H1 (cell line): ENCODE measurements at regions not wholly inside any gene's neighbourhood (a gene's known extent, or its start where the extent isn't known, plus 50 kb on each side); places are given as distances from the start of the nearest gene placed in this dataset.

ENCODE experiments used
- CTCF ChIA-PET: fragments of 300-600 bp; sonication (Branson Sonifier 250); formaldehyde crosslinking; loops from one replicate; lab custom pipeline; 2021; ENCODE audit not compliant: partially characterized antibody; lab: Charles Lee
- POLR2A ChIA-PET: fragments of 300-600 bp; sonication (Branson Sonifier 250); formaldehyde crosslinking; loops from one replicate; lab custom pipeline; 2021; ENCODE audit warnings: inconsistent platforms; ENCODE audit not compliant: partially characterized antibody; lab: Charles Lee
- DNase-seq, 2 experiments: peaks; one replicate each; pipeline versions ENCODE4 v3.0.0 to v3.0.0-alpha.2; 2010 to 2022; ENCODE audit warnings: low spot score in 2 of 2, low read depth in 1 of 2, mixed read lengths in 1 of 2
- FAIRE-seq: peaks from 2 replicates; lab custom pipeline; 2011; peaks lifted over from hg19 to GRCh38; lab: Jason Lieb, UNC
- H2AFZ ChIP-seq: 2 replicates; pipeline ENCODE4 v1.8.1; 2012; ENCODE audit warnings: low read length, inconsistent platforms
- H2AK5ac ChIP-seq: 2 replicates; pipeline ENCODE4 v1.6.1; 2013; ENCODE audit warnings: low read depth, low read length
- H2BK120ac ChIP-seq: replicated peaks from 2 replicates; pipeline ENCODE3; 2013; ENCODE audit warnings: low read depth, low read length, inconsistent platforms
- H2BK12ac ChIP-seq: 2 replicates; pipeline ENCODE4 v1.6.1; 2013; ENCODE audit warnings: low read depth, low read length
- H2BK15ac ChIP-seq: 2 replicates; pipeline ENCODE4 v1.6.1; 2013; ENCODE audit warnings: low read length
- H2BK20ac ChIP-seq: 2 replicates; pipeline ENCODE4 v1.6.1; 2013; ENCODE audit warnings: low read length
- H2BK5ac ChIP-seq: 2 replicates; pipeline ENCODE4 v1.6.1; 2013; ENCODE audit warnings: low read depth, low read length
- H3K14ac ChIP-seq: 2 replicates; pipeline ENCODE4 v1.6.1; 2013; ENCODE audit warnings: inconsistent platforms; ENCODE audit not compliant: insufficient read length
- H3K18ac ChIP-seq: 2 replicates; pipeline ENCODE4 v1.6.1; 2013; ENCODE audit warnings: low read length; ENCODE audit errors: extremely low read depth
- H3K23ac ChIP-seq: 2 replicates; pipeline ENCODE4 v1.6.1; 2013; ENCODE audit warnings: inconsistent platforms; ENCODE audit not compliant: insufficient read length
- H3K23me2 ChIP-seq: 2 replicates; pipeline ENCODE4 v1.6.1; 2013; ENCODE audit warnings: low read depth, low read length
- H3K27ac ChIP-seq: 2 replicates; pipeline ENCODE4 v1.6.1; 2011; ENCODE audit warnings: low read depth, low read length, inconsistent platforms
- H3K27me3 ChIP-seq, 4 experiments: replicated peaks in 1 of 4; 1 replicate in 1 of 4; 2 replicates in 3 of 4; pipeline versions ENCODE4 v1.6.1 to v1.8.1; 2011 to 2013; ENCODE audit warnings: low read length in 3 of 4, mild to moderate bottlenecking in 3 of 4, inconsistent platforms in 2 of 4, mixed read lengths in 2 of 4, moderate library complexity in 1 of 4; ENCODE audit not compliant: control insufficient read depth in 3 of 4, insufficient read depth in 3 of 4; ENCODE audit errors: extremely low read depth in 1 of 4
- H3K36me3 ChIP-seq, 4 experiments: 2 replicates each; pipeline versions ENCODE4 v1.6.1 to v1.8.1; 2011 to 2013; ENCODE audit warnings: mild to moderate bottlenecking in 4 of 4, low read length in 3 of 4, moderate library complexity in 2 of 4, control low read depth in 1 of 4, inconsistent platforms in 1 of 4; ENCODE audit not compliant: insufficient read depth in 4 of 4, control insufficient read depth in 2 of 4
- H3K4ac ChIP-seq: replicated peaks from 2 replicates; pipeline ENCODE3; 2013; ENCODE audit warnings: low read length, low read depth, mixed read lengths, inconsistent platforms; ENCODE audit not compliant: insufficient read length
- H3K4me1 ChIP-seq, 4 experiments: replicated peaks in 1 of 4; 1 replicate in 1 of 4; 2 replicates in 3 of 4; pipeline versions ENCODE4 v1.6.1 to v1.8.1; 2011 to 2013; ENCODE audit warnings: low read length in 3 of 4, inconsistent platforms in 2 of 4, mixed read lengths in 1 of 4; ENCODE audit not compliant: insufficient read depth in 4 of 4, control insufficient read depth in 3 of 4
- H3K4me2 ChIP-seq, 2 experiments: 2 replicates each; pipeline versions ENCODE4 v1.6.1 to v1.8.1; 2011 to 2013; ENCODE audit warnings: low read depth in 2 of 2, low read length in 2 of 2, control low read depth in 1 of 2, inconsistent platforms in 1 of 2, mild to moderate bottlenecking in 1 of 2; ENCODE audit not compliant: insufficient read depth in 1 of 2
- H3K4me3 ChIP-seq, 4 experiments: fragments of 200-600, 300-600 bp in 1 of 4; sonication (generic), shearing (Covaris generic), sonication (Bioruptor Twin) in 1 of 4; 2 replicates each; pipeline versions ENCODE4 v1.5.1 to v1.8.1; 2011 to 2016; ENCODE audit warnings: low read length in 4 of 4, low read depth in 3 of 4, control low read depth in 2 of 4, inconsistent platforms in 2 of 4, mild to moderate bottlenecking in 2 of 4, mixed read lengths in 1 of 4, moderate library complexity in 1 of 4; ENCODE audit not compliant: insufficient read depth in 2 of 4; ENCODE audit errors: extremely low read depth in 1 of 4
- H3K56ac ChIP-seq: replicated peaks from 2 replicates; pipeline ENCODE3; 2013; ENCODE audit warnings: low read depth, mild to moderate bottlenecking, mixed read lengths, low read length, inconsistent platforms; ENCODE audit not compliant: insufficient read length
- H3K79me1 ChIP-seq: 2 replicates; pipeline ENCODE4 v1.6.1; 2013; ENCODE audit warnings: low read depth, low read length, control low read depth
- H3K79me2 ChIP-seq, 2 experiments: 2 replicates each; pipeline versions ENCODE4 v1.6.1 to v1.8.1; 2012 to 2013; ENCODE audit warnings: low read length in 2 of 2, mild to moderate bottlenecking in 2 of 2, inconsistent platforms in 1 of 2; ENCODE audit not compliant: insufficient read depth in 2 of 2, control insufficient read depth in 1 of 2
- H3K9ac ChIP-seq, 4 experiments: replicated peaks in 1 of 4; 1 replicate in 1 of 4; 2 replicates in 3 of 4; pipeline versions ENCODE4 v1.6.1 to v1.8.1; 2011 to 2013; ENCODE audit warnings: low read depth in 3 of 4, low read length in 3 of 4, control low read depth in 2 of 4, mild to moderate bottlenecking in 2 of 4, moderate library complexity in 2 of 4, inconsistent platforms in 1 of 4; ENCODE audit errors: extremely low read depth in 1 of 4
- H3K9me3 ChIP-seq, 2 experiments: 2 replicates each; pipeline versions ENCODE4 v1.6.1 to v1.8.1; 2012 to 2013; ENCODE audit warnings: mild to moderate bottlenecking in 2 of 2, moderate library complexity in 2 of 2, control low read depth in 1 of 2, inconsistent platforms in 1 of 2, low read depth in 1 of 2, low read length in 1 of 2, mixed read lengths in 1 of 2; ENCODE audit not compliant: insufficient read depth in 2 of 2
- H4K20me1 ChIP-seq, 2 experiments: replicated peaks in 1 of 2; 2 replicates each; pipeline versions ENCODE3 to v1.8.1; 2011 to 2013; ENCODE audit warnings: inconsistent platforms in 2 of 2, low read length in 2 of 2, mild to moderate bottlenecking in 1 of 2; ENCODE audit not compliant: insufficient read depth in 2 of 2, control insufficient read depth in 1 of 2
- H4K5ac ChIP-seq: 2 replicates; pipeline ENCODE4 v1.6.1; 2013; ENCODE audit warnings: low read length, low read depth, mixed read lengths, inconsistent platforms; ENCODE audit not compliant: insufficient read length
- H4K8ac ChIP-seq: 2 replicates; pipeline ENCODE4 v1.8.0; 2013; ENCODE audit warnings: mild to moderate bottlenecking, moderate library complexity, low read length, inconsistent platforms; ENCODE audit not compliant: insufficient read depth; ENCODE audit errors: extremely low read depth
- H4K91ac ChIP-seq: replicated peaks from 2 replicates; pipeline ENCODE3; 2013; ENCODE audit warnings: low read length, mixed read lengths, inconsistent platforms; ENCODE audit not compliant: insufficient read length
- BCL11A ChIP-seq, 2 experiments: IDR thresholded peaks; one replicate each; pipeline ENCODE4 v1.6.1; 2011; ENCODE audit warnings: low read depth in 2 of 2, low read length in 2 of 2, mild to moderate bottlenecking in 2 of 2
- CHD1 ChIP-seq: IDR thresholded peaks from 2 replicates; pipeline ENCODE4 v1.6.1; 2012; ENCODE audit warnings: low read depth, low read length, improper control_type of control experiment
- CTBP2 ChIP-seq: IDR thresholded peaks from 2 replicates; pipeline ENCODE4 v1.7.0; 2011; ENCODE audit warnings: borderline replicate concordance, mild to moderate bottlenecking, moderate library complexity, mixed read lengths, low read length; ENCODE audit not compliant: insufficient read depth, insufficient read length
- E2F6 ChIP-seq: IDR thresholded peaks from 2 replicates; pipeline ENCODE4 v1.6.1; 2012; ENCODE audit warnings: inconsistent platforms
- EP300 ChIP-seq, 2 experiments: IDR thresholded peaks; 1 replicate in 1 of 2; 2 replicates in 1 of 2; pipeline ENCODE4 v1.6.1; 2011 to 2012; ENCODE audit warnings: low read depth in 2 of 2, low read length in 2 of 2, mild to moderate bottlenecking in 2 of 2, borderline replicate concordance in 1 of 2, inconsistent platforms in 1 of 2, moderate library complexity in 1 of 2
- EZH2 ChIP-seq: fragments of 200-600 bp; sonication (generic); IDR thresholded peaks from 2 replicates; pipeline ENCODE4 v1.7.1; 2012; ENCODE audit warnings: low read depth, mild to moderate bottlenecking, moderate library complexity, low read length, inconsistent platforms; ENCODE audit not compliant: severe bottlenecking
- GABPA ChIP-seq: IDR thresholded peaks from 2 replicates; pipeline ENCODE4 v1.6.1; 2011; ENCODE audit warnings: mild to moderate bottlenecking, low read length, moderate library complexity, borderline replicate concordance; ENCODE audit not compliant: insufficient read depth
- GTF2F1 ChIP-seq: IDR thresholded peaks from 2 replicates; pipeline ENCODE4 v1.6.1; 2012; ENCODE audit warnings: low read depth, low read length, improper control_type of control experiment, borderline replicate concordance
- MAX ChIP-seq: IDR thresholded peaks from 2 replicates; pipeline ENCODE4 v1.6.1; 2012; ENCODE audit warnings: inconsistent platforms
- NANOG ChIP-seq: IDR thresholded peaks from 2 replicates; pipeline ENCODE4 v1.6.1; 2011; ENCODE audit warnings: low read length, low read depth, mild to moderate bottlenecking, inconsistent platforms; ENCODE audit not compliant: insufficient read depth, poor library complexity, severe bottlenecking
- SP1 ChIP-seq: IDR thresholded peaks from 2 replicates; pipeline ENCODE4 v1.6.1; 2011; ENCODE audit warnings: low read depth, low read length
- TAF7 ChIP-seq: optimal IDR thresholded peaks from 2 replicates; pipeline ENCODE3; 2011; ENCODE audit warnings: low read depth, mild to moderate bottlenecking, inconsistent platforms, low read length, moderate library complexity, borderline replicate concordance
- WGBS, 2 experiments: shearing (Covaris generic) in 1 of 2; methylation state at CpG; one replicate each; pipeline versions ENCODE4 v1.1.6 to v1.1.7; 2013 to 2015; ENCODE audit warnings: low lambda C conversion rate in 2 of 2, mixed read lengths in 2 of 2, inconsistent platforms in 1 of 2, low coverage in 1 of 2, missing lambda C conversion rate in 1 of 2; ENCODE audit not compliant: insufficient replicate concordance in 2 of 2, insufficient coverage in 1 of 2, insufficient read length in 1 of 2; ENCODE audit errors: extremely low coverage in 1 of 2, missing lambda C conversion rate in 1 of 2; 5-methylcytosine and 5-hydroxymethylcytosine counted together

DNA sequence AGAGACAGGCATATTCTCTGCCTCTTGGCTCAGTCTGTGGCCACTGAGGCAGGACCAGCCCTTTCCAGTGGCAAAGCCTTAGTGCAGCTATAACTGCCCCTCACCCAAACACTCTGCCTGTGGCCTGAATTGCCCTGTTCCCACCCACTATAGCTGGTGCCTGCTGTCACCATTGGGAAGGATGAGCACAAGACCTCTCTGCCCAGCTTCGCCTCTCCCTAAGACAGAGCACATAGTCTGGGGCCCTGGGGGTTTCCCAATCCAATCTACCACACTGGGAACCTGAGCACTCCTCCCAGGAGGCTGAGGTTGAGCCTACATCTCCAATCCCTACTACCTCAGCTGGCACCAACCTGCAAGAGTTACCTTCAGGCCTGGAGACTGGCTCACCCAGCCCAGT is 670.4 kb downstream of the JRKL start:
- H3K4me3 ChIP-seq: no peak overlapping the region
- FAIRE-seq (no peak), DNase-seq (no peak)
- H3K4me1 ChIP-seq: no peaks in the 10 kb centered on the region
- H3K56ac ChIP-seq: no peak overlapping the region
- no peak overlapping the region for H3K14ac ChIP-seq
- H2BK20ac ChIP-seq: no peak overlapping the region
- H2AFZ ChIP-seq: no peak overlapping the region
- H3K9ac ChIP-seq: no peak overlapping the region
- no peaks in the 10 kb centered on the region for H3K79me2 ChIP-seq
- H3K27me3 ChIP-seq: no peaks in the 10 kb centered on the region
- 100% methylated on average over 1 of the region's 1 CpG; no CpG with 5 or more reads in 1 of the 2 experiments for WGBS, 2 experiments
- H3K79me1 ChIP-seq: no peaks in the 10 kb centered on the region
- H3K4ac ChIP-seq: no peak overlapping the region
- no peak overlapping the region for H2BK12ac ChIP-seq
- POLR2A ChIA-PET: no interaction called here
- no peak overlapping the region for H2AK5ac ChIP-seq
- H2BK5ac ChIP-seq: no peak overlapping the region
- CTCF ChIA-PET: interaction anchor here (0.6 to 0.9 kb wide), 3 partner anchors 15 to 108 kb away, joined by 3 to 4 read pairs (median 3); no protein-coding TSS in a partner anchor
- no peak overlapping the region for H2BK120ac ChIP-seq
- H3K23ac ChIP-seq: no peak overlapping the region
- no peaks in the 10 kb centered on the region for H3K23me2 ChIP-seq
- H3K9me3 ChIP-seq: no peaks in the 10 kb centered on the region
- H3K4me2 ChIP-seq: no peak overlapping the region
- H2BK15ac ChIP-seq: no peak overlapping the region
- no peak overlapping the region for H3K27ac ChIP-seq
- no peak overlapping the region for H4K5ac ChIP-seq
- no peak overlapping the region for H4K8ac ChIP-seq
- H3K36me3 ChIP-seq: no peaks in the 10 kb centered on the region
- H4K20me1 ChIP-seq: no peaks in the 10 kb centered on the region
- H3K18ac ChIP-seq: no peak overlapping the region
- H4K91ac ChIP-seq: no peak overlapping the region
- no peak for TF ChIP-seq E2F6
- no peak for TF ChIP-seq EZH2
- no peak for TF ChIP-seq GABPA
- no peak for TF ChIP-seq MAX
- TF ChIP-seq TAF7: no peak
- TF ChIP-seq EP300 (IDR thresholded peaks at IDR 0.05; ENCODE audit: borderline replicate concordance in 1 of 2, low read depth in 2 of 2, low read length in 2 of 2): no peak
- TF ChIP-seq NANOG: no peak
- TF ChIP-seq SP1: no peak
- no peak for TF ChIP-seq GTF2F1
- TF ChIP-seq CHD1: no peak
- TF ChIP-seq CTBP2: no peak
- no peak for TF ChIP-seq BCL11A (IDR thresholded peaks at IDR 0.05; ENCODE audit: low read depth in 2 of 2, low read length in 2 of 2)
